ENCODE measurements at regions not wholly inside any gene's neighbourhood (a gene's known extent, or its start where the extent isn't known, plus 50 kb on each side); places are given as distances from the start of the nearest gene placed in this dataset.

- DNase-seq (ENCODE audit: low spot score) = no peak
Measured at GRCh38 chr15:39347453-39347852, 233.4 kb upstream of the THBS1 start.

- DNase-seq (ENCODE audit: low spot score) = no peak
Measured at GRCh38 chr15:39350785-39351184, 230.1 kb upstream of the THBS1 start.

GRCh38 chr15:39354189-39354588 is 226.7 kb upstream of the THBS1 start:
- DNase-seq (ENCODE audit: low spot score) = no peak

- DNase-seq (ENCODE audit: low spot score) = no peak
Measured at GRCh38 chr15:39357480-39358268, 223.2 kb upstream of the THBS1 start.

GRCh38 chr15:39358441-39359041 is 222.3 kb upstream of the THBS1 start:
- no peak for DNase-seq (ENCODE audit: low spot score)

GRCh38 chr15:39359771-39360170 is 221.1 kb upstream of the THBS1 start:
- DNase-seq (ENCODE audit: low spot score) = no peak

GRCh38 chr15:39360452-39360851 is 220.4 kb upstream of the THBS1 start:
- no peak for DNase-seq (ENCODE audit: low spot score)

GRCh38 chr15:39361497-39361896 is 219.4 kb upstream of the THBS1 start:
- DNase-seq (ENCODE audit: low spot score) = no peak

GRCh38 chr15:39362821-39363561 is 217.9 kb upstream of the THBS1 start:
- no peak for DNase-seq (ENCODE audit: low spot score)

GRCh38 chr15:39363761-39364586 is 216.9 kb upstream of the THBS1 start:
- DNase-seq (ENCODE audit: low spot score) = no peak

- no peak for DNase-seq (ENCODE audit: low spot score)
Measured at GRCh38 chr15:39364721-39365120, 216.2 kb upstream of the THBS1 start.

- no peak for DNase-seq (ENCODE audit: low spot score)
Measured at GRCh38 chr15:39365161-39365560, 215.7 kb upstream of the THBS1 start.

GRCh38 chr15:39365873-39366272 is 215.0 kb upstream of the THBS1 start:
- no peak for DNase-seq (ENCODE audit: low spot score)

- no peak for DNase-seq (ENCODE audit: low spot score)
Measured at GRCh38 chr15:39367596-39367995, 213.3 kb upstream of the THBS1 start.

- no peak for DNase-seq (ENCODE audit: low spot score)
Measured at GRCh38 chr15:39369768-39370167, 211.1 kb upstream of the THBS1 start.

GRCh38 chr15:39376371-39376909 is 204.4 kb upstream of the THBS1 start:
- DNase-seq (ENCODE audit: low spot score) = no peak

- DNase-seq (ENCODE audit: low spot score) = no peak
Measured at GRCh38 chr15:39381517-39381916, 199.4 kb upstream of the THBS1 start.

- DNase-seq (ENCODE audit: low spot score) = no peak
Measured at GRCh38 chr15:39388118-39388517, 192.8 kb upstream of the THBS1 start.

- no peak for DNase-seq (ENCODE audit: low spot score)
Measured at GRCh38 chr15:39391230-39391629, 189.6 kb upstream of the THBS1 start.

- no peak for DNase-seq (ENCODE audit: low spot score)
Measured at GRCh38 chr15:39392469-39393047, 188.3 kb upstream of the THBS1 start.

- no peak for DNase-seq (ENCODE audit: low spot score)
Measured at GRCh38 chr15:39393575-39394335, 187.1 kb upstream of the THBS1 start.

Data from activated CD4-positive, alpha-beta T cell treated with anti-CD3 and anti-CD28 coated beads, Interleukin-2, Interleukin-4, amounts not matched to agents 100 ng/mL and 50 ng/mL, durations not matched to agents 16 hours and 8 hours (primary cell).